NCI-H187 treated with DMSO at 0.1 percent for 48 hours (cell line): ENCODE measurements at regions not wholly inside any gene's neighbourhood (a gene's known extent, or its start where the extent isn't known, plus 50 kb on each side); places are given as distances from the start of the nearest gene placed in this dataset.
"Not testable (repeated sequence)": the region's sequence is repeated elsewhere in the genome, so short reads cannot be mapped to it uniquely, and the experiment has no call there.

ENCODE experiments used
- DNase-seq: peaks from one replicate; lab custom pipeline; 2025; lab: John Stamatoyannopoulos, UW

DNA sequence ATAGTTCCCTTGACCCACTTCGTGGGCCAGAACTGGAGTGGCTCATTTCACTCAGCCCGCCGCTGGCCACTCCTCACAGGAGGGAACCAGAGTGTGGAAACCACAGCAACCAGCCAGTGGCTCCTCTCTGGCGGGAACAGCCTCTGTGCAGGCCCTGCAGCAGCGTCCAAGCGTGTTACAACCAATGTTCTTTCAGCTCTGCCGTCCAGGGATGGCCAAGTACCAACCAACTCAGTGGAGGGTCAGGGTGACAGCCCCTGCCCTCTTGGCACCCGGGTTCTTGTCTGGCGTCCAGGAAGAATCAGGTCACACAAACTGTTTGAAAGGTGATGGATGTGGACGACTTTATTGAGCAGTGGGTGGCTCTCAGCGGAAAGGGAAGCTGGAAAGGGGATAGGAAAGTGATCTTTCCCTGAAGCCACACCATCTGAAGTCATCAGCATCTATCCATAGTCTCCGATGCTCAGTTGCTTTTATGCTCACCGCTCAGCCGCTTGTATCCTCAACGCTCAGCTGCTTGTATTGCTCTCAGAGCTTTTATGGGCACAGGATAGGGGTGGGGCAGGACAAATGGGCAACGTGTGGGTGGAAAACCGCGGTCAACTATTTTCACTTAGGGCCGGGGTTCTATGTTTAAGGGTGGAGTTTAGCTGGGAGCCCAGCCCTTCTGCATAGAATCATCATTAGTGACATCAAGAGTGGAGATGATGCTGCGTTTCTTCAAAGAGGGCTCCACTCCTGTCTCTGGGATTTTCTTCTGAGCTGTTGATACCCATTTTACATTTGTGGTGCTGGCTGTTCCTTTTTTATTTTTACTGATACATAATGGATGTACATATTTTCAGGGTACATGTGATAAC, 250.2 kb downstream of the RRAGC start:
- DNase-seq = no peak

DNA sequence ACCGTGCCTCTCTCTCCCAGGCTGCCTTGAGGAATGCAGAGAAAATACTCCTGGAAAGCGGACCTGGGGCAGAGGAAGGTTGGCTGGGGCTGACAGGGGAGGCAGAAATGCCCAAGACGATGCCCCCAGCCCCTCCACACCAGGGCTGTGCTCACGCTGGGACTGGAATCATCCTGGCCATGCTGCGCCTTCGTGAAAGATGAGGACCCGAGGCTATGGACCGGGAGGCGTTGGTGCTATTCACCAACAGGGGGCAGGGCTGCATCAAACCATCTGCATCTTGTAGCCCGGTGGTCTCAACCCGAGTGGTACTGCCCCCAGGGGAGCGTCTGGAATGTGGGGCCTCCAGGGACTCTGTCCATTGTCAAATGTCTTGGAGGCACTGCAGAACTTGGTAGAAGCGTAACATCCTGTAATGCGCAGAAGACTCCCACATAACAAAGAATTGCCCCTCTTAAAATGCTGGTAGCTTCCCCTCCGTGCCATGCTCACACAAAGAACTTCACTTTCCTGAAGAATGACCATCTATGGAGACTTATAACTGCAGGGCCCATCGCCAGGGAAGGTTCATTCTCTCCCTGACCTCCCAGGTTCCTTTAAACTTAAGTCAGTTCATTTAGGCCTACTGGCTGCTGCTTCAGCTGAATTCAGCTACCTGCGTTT, 251.2 kb downstream of the RRAGC start:
- DNase-seq = no peak

DNA sequence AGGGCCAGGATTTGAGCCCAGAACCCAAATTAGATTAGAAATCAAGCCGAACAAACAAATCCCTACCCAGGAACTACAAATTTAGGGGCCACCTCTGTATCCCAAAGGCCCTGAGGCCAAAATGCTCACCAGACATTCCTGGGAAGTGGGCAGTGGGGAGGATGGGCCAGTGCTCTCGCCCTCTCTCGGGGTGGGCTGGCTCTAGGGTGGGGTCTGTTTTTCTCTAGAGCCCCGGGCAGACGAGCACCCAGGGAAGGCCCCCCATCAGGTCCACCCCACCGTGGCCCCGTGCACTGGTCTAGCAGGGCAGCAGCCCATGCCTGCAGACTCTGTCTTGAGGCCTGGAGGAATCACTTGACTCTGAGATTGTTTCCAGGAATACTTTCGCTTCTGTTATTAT, 252.0 kb downstream of the RRAGC start:
- no peak for DNase-seq

DNA sequence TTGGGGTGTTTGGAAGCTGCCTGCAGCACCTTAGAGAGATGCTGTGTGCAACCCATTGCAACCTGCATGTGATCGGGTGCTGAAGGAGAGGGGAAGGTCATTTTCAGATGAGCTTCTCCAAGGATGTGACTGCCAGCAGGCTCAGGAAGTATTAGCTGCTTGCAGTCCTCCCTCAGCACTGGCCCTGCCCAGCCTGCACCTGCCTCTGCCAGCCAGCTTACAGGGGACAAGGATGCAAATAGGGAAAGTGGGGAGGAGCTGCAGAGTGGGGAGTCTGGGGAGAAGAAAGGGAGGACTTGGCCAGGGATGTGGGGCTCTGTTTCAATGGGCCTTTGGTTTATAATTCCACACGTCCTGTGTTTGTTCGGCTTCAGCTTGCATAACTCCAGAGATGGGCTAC, 254.5 kb downstream of the RRAGC start:
- no peak for DNase-seq

DNA sequence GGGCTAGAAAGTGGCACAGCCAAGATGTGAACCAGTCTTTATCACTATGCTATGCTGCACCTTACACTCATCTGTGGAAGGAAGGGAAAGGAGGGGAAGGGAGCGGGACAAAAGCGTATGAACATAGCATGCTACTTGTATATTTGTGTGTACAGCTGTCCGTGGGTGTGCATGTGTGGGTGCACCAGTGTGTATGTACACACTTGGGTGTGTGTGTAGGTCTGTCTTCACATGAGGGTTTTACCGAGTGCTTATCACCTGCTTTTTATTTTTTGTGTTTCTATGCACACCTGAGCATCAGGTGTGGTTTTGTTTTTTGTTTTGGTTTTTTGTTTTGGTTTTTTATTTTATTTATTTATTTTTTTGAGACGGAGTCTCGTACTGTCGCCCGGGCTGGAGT, 255.7 kb downstream of the RRAGC start:
- no peak for DNase-seq

DNA sequence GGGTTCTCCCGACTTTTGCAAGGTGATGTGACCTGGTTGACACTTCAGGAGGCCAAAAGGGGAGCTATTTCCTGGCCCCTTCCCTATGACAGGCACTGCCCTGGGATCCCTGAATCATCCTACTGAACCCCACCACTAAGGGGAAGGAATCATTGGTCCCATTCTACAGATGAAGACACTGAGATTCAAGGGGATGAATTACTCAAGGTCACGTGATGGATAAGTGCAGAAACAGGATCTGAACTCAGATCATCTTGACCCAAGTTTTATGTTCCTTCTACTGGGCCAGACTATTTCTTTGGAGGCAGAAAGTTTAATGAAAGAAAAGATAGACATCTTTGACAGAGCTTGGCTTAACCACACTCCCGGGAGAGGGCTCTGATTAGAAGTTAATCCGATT, 258.7 kb downstream of the RRAGC start:
- no peak for DNase-seq

DNA sequence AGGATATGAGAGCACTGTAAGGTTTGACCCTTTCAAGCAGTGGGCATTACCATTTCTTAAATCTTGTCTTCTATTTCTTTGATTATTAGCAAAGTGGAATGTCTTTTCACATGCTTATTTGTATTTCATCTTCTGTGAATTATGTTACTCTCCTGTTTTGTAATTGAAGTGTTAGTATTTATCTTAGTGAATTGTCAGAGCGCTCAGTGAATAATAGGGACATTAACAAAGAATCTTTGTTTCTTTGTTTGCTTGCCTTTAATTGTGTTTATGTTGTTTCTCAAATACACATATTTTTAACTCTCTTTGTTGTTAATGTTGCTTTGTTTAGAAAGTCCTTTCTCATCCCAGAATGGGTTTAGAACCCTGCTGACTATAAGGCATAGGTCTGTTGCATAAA, 259.3 kb downstream of the RRAGC start:
- DNase-seq = no peak

DNA sequence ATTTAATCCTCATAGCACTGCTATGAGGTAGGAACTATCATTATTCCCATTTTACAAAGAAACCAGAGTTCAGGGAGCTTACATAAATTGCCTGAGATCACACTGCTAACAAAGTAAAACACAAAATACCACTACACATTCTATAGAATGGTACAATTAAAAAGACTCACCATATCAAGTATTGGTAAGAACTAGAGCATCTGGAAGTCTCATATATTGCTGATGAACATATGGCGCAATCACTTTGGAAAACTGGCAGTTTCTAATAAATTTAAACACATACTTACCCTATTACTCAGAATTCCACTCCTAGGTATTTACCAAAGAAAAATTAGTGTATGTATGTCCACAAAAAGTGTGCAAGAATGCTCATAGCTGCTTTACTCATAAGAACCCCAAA, 261.5 kb downstream of the RRAGC start:
- no peak for DNase-seq

DNA sequence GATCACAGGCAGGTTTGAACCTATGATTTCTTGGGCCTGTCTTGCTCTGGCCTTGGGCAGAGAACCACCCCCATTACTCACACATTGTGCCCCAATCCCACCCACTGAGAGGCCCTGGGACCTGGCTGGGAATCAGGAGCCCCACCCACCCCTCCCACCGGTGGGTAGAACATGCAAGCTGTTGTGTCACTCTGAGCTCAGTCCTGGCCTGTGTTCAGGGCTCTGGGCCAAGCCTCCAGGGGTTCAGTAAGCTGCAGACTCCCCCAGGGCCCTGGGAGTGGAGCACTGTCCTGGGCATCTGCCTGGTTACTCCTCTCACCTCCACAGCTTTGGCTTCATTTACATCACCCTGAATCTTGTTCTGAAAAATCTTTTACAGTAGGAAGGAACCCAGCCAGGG, 270.5 kb downstream of the RRAGC start:
- no peak for DNase-seq

DNA sequence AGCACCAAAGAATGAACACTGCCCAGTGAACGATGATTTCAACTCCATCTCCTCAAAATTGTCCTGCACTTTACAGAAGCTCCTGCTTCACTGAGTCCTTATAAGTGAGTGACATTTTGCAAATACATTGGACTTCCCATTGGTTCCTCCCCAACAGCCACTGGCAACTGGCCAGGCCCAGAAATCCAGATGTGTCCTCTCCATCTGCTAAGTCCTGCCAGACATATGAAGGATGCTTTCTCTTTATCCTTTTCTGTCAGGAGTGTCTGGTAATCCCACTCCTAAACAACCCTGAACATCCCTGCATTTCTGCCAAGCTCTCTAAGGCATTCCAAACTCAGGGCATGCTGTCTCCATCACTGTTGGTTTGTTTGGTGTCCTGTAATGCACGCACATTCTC, 271.8 kb downstream of the RRAGC start:
- no peak for DNase-seq

DNA sequence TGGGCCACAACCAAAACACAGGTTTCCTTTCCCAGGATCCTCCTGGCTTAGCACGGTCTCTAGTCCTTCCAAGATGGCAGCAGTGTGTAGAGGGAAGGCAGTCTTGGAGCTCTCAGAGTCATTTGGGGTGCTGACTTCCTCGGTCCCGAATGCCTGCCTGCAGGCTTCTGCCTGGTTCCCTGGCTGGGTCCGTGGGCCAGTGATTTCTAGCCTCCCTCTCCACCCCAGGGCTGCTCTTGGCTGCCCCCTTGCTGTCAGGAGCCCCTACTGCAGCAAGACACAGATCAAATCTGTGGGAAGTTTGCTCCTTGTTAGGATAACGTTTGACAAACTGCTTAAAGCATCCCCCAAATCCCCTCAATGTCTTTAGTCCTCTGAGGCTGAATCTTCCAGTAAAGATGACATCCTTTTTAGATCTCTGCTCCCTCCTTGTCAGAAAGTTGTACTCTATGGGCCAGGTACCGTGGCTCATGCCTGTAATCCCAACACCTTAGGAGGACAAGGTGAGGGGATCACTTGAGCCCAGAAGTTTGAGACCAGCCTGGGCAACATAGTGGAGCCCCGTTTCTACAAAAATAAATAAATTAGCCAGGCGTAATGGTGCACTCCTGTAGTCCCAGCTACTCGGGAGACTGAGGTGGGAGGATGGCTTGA, 272.5 kb downstream of the RRAGC start:
- DNase-seq = no peak

DNA sequence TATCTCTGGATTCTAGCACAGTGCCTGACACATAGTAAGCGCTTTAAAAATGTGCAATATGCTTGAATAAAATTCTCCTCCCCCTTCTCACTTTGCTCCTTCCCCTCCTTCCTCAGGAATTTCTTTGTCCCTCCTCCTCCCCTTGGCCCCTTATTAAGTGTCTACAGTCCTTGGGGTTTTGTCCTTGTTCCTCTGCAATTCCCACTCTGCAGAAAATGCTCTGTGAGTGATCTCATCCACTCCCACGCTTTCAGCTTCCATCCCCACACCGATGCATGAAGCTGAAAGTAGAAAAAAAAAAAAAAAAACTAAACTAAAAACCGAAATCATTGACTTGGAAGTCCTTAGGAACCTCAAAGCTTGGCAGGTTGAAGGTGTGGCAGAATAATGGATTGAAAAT, 273.6 kb downstream of the RRAGC start:
- no peak for DNase-seq

DNA sequence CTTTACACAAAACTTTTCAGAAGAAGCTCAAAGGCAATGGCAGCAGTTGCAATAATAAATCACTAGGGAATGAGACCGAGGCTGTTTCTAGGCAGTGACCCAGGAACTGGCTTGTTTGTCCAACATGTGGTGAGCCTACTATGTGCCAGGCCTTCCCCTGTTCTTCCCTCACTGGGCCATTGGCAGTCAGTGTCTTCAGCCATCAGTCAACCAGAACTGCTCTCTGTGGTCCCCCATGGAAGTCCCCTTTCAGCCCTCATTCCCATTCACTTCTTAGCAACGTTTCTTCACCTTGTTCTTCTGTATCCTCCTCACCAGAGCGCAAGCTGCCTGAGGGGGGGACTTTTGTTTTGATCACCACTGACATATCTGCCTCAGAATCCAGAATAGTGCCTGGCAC, 274.1 kb downstream of the RRAGC start:
- no peak for DNase-seq

DNA sequence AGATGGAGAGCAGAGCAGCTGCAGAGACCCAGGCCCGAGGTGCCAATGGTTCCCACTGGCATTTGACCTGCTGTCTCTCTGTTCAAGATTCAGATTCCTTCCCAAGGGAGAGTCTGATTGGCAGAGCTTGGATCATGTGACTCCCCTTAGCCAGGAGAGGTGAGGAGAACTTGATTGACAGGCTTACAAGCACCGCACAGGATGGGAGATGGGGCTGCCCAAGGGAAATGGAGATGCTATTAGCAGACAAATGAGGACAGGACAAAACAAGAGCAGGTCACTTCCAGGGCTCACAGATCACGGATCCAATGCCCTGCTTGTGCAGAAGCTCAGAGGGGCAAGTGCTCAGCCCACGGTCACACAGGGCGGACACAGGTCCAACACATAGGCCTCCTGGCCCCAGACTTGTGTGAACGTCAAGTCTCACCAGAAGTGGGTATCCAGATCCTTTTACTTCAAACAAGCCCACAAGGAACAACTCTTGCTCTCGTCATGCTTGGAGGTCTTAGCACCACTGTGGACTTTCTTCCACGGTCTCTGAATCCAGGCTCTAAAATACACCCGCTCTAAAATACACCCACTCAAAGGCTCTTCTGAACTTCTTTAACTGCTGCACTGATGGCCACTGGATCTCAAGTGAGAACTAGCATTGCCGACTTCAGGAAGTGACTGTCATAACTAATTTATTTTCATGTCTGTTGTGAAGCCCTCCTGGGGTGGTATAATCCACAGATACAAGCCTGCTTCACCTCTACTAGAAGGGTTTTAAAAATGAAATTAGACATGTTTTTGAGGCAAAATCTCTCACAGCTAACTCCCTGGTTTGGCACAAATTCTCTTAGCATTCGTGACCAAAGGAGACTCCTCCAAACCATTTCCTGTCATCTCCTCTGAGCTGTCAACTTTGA, 274.9 kb downstream of the RRAGC start:
- no peak for DNase-seq

DNA sequence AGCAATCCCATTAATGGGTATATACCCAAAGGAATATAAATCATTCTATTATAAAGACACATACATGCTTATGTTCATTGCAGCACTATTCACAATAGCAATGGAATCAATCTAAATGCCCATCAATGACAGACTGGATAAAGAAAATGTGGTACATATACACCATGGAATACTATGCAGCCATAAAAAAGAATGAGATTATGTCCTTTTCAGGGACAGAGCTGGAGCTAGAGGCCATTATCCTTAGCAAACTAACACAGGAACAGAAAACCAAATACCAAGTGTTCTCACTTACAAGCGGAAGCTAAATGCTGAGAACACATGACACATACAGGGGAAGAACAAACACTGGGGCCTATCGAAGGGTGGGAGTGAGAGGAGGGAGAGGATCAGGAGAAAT, 276.3 kb downstream of the RRAGC start:
- DNase-seq = not testable (repeated sequence)

DNA sequence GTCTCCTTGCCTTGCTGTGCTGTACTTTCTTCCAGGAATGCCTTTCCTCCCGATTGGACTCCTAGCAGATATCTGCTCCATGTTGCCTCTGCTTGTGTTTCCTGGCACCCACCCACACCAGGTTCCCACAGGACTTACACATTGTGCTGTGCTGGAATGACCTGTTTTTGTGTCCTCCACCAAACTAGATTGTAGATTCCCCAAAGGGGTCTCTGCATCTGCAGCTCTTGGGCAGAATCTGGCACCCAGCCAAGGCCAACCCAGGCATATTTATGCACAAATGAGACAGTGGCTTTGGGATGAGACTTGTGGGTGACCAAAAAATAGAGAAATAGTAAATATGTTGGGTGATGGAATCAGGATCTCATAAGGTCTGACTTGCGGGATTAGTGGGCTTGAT, 278.2 kb downstream of the RRAGC start:
- DNase-seq = no peak

DNA sequence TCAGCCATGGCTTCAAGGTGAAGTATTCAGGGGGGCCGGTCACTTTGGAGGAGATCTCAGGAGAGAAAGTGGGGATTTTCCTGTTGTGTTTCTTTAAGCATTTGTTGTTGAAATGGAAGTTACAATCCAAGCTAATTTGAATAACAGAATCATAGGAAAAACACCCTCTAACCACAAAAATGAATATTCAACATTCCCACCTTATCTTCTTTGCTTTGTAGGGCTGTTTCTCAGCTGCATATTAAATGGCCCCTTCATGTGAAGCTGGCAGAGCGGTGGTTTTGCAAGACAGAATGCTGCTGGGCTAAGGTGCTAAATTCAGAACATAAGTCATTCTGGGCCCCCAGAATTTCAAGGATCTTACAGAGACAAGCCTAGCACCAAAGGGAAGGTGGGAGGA, 279.0 kb downstream of the RRAGC start:
- DNase-seq = no peak

DNA sequence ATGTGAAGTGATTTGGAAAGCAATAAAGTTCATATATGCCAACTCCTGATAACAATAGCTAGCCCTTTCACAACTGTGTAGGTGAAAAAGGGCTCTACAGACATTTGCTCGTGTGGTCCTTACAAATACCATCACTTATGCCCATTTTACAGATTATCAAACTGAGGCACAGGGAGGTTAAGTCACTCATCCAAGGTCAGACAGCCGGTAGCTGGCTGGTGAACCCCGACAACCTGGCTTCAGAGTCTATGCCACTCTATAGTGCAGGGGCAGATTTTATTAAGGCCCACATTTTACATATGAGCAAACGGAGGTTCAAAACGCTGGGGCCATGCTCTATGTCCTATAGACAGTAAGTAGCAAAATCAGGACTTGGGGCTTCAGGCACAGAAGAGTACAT, 280.5 kb downstream of the RRAGC start:
- DNase-seq = no peak

DNA sequence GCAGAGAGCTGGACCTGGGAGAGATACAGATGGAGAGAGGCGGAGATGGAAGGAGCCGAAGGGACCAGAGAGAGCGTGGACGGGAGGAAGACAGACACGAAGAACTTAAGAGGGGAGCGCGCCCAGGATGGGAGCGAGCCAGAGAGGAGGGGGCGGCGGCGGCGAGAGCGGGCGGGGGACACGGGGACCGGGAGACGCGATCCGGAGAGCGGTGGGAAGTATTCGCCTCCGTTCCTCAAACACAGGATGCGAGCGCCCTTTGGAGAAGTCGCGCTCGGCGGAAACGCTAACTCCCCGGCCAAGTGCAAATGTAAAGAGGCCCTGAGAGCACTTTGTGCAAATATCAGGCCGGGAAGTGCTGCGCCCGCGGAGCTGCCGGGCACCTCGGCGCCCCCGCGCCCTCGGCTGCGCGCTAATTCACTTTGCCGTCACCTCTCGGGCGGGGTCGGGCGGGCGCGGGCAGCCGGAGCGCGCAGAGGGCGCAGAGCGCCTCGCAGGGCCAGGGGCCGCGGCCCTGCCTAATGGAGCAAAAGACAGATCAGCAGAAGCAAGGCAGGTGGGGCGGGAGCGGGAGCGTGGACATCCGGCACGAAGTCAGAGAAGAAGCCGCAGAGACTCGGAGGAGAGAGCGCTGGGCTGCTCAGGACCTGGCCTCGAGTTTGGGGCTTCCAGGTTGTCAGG, 281.2 kb downstream of the RRAGC start:
- DNase-seq = no peak

DNA sequence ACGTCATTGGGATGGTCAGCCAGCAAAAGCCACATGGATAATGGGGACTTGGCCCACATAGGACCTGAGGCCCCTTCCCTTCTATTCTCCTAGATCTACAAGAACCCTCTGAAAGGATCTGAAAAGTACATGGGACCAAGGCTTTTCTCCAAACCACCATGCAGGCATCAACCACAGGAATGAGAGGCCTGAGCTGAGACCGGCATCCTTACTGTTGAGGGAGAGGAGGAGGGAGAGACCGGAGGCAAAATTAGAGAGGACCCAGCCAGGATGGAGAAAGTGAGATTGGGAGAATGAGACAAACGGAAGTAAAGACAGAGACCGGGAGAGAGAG, 281.7 kb downstream of the RRAGC start:
- no peak for DNase-seq

DNA sequence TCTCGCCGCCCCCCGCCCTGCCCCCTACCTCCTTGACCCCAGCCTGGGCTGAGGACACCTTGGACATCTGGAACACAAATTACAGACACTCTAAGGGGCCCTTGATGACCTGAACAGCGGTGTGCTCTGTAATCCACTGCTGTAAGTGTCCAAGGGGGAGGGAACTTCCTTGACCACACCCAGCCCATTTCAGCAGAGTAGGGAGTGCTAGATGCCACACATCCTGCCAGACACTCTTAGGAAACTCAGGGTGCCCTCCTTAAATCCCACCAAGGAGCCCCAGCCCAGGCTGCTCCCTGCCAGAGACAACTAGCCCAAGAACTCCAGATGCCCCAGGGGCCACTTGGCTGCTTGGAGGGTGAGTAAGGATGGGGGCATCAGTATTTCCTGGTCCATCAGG, 282.2 kb downstream of the RRAGC start:
- DNase-seq = no peak

DNA sequence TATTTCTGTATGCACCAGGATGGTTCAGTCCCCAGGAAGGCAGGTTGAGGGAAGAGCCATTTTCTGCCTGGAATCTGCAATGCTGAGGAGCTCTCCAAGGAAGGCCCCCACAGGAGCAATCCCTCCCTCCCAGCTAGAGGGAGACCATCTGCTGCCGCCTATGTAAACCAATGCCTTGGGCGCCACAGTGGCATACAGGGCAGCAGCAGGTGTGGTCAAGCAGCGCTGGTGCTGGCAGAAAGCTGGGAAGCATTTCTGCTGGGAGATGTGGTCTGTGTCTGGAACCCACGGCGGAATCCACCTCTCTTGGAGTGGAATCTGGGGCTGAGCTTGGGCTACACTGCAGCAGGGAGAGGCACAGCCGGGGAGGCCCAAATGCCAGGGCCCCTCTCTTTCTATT, 283.3 kb downstream of the RRAGC start:
- no peak for DNase-seq
